IPS-NIHi7 (cell line): ENCODE measurements at regions not wholly inside any gene's neighbourhood (a gene's known extent, or its start where the extent isn't known, plus 50 kb on each side); places are given as distances from the start of the nearest gene placed in this dataset.

Experiments used
- DNase-seq: peaks from one replicate; pipeline ENCODE4 v3.0.0; 2012; ENCODE audit warnings: mixed read lengths; ENCODE audit errors: extremely low spot score

GRCh38 chr4:71156616-71157015 lies 163.2 kb downstream of the DCK start:
- no peak for DNase-seq

GRCh38 chr4:71162386-71162785 lies 168.9 kb downstream of the DCK start:
- DNase-seq: no peak

- no peak for DNase-seq
Observed at GRCh38 chr4:71163317-71163716, 169.9 kb downstream of the DCK start.

GRCh38 chr4:71167083-71167482 lies 171.7 kb upstream of the SLC4A4 start:
- no peak for DNase-seq

- no peak for DNase-seq
Observed at GRCh38 chr4:71171592-71171991, 167.2 kb upstream of the SLC4A4 start.

GRCh38 chr4:71181332-71181731 lies 157.5 kb upstream of the SLC4A4 start:
- no peak for DNase-seq

- DNase-seq: peak; percentile 32
Observed at GRCh38 chr4:71184195-71184781, 154.5 kb upstream of the SLC4A4 start.

GRCh38 chr4:71185037-71185436 lies 153.8 kb upstream of the SLC4A4 start:
- no peak for DNase-seq

- no peak for DNase-seq
Observed at GRCh38 chr4:71186257-71186565, 152.6 kb upstream of the SLC4A4 start.

GRCh38 chr4:71186566-71187403 lies 152.0 kb upstream of the SLC4A4 start:
- DNase-seq: peak; percentile 86

- peak; percentile 28 for DNase-seq
Observed at GRCh38 chr4:71187404-71188155, 151.2 kb upstream of the SLC4A4 start.

GRCh38 chr4:71188156-71188640 lies 150.6 kb upstream of the SLC4A4 start:
- peak; percentile 33 for DNase-seq

- DNase-seq: no peak
Observed at GRCh38 chr4:71188951-71189350, 149.9 kb upstream of the SLC4A4 start.

GRCh38 chr4:71189471-71189870 lies 149.3 kb upstream of the SLC4A4 start:
- DNase-seq: no peak

GRCh38 chr4:71194454-71194853 lies 144.4 kb upstream of the SLC4A4 start:
- no peak for DNase-seq

GRCh38 chr4:71195924-71196323 lies 142.9 kb upstream of the SLC4A4 start:
- peak; percentile 60 for DNase-seq

- DNase-seq: no peak
Observed at GRCh38 chr4:71198958-71199357, 139.9 kb upstream of the SLC4A4 start.

GRCh38 chr4:71201057-71201456 lies 137.8 kb upstream of the SLC4A4 start:
- no peak for DNase-seq

- DNase-seq: no peak
Observed at GRCh38 chr4:71201817-71202576, 136.8 kb upstream of the SLC4A4 start.

GRCh38 chr4:71202705-71203104 lies 136.1 kb upstream of the SLC4A4 start:
- DNase-seq: no peak

- DNase-seq: no peak
Observed at GRCh38 chr4:71204056-71204455, 134.8 kb upstream of the SLC4A4 start.

- no peak for DNase-seq
Observed at GRCh38 chr4:71206763-71207162, 132.1 kb upstream of the SLC4A4 start.
